ENCODE measurements at regions not wholly inside any gene's neighbourhood (a gene's known extent, or its start where the extent isn't known, plus 50 kb on each side); places are given as distances from the start of the nearest gene placed in this dataset.

GRCh38 chr2:198654646-198655045 lies 803.1 kb downstream of the SATB2 start:
- peaks cover 0 to 3% (median 0%) of the 10 kb centered on the region in 3 donors for H3K27me3 ChIP-seq (ENCODE audit: control insufficient read depth in 3 of 3, insufficient read depth in 3 of 3, low read length in 2 of 3)
- DNase-seq (no peak), ATAC-seq (ENCODE audit: insufficient read depth, low FRiP score) (no peak)
- H3K4me1 ChIP-seq (ENCODE audit: control insufficient read depth in 5 of 5, insufficient read depth in 5 of 5, low read length in 5 of 5), result peaks cover 0 to 16% (median 0%) of the 10 kb centered on the region in 5 donors
- WGBS, 2 donors, result 84 to 90% methylated on average over 5 of the region's 5 CpGs
- no peaks in the 10 kb centered on the region for H3K36me3 ChIP-seq (ENCODE audit: control insufficient read depth in 4 of 4, insufficient read depth in 4 of 4, low read length in 4 of 4)
- no peak for TF ChIP-seq CTCF (IDR thresholded peaks at IDR 0.05; ENCODE audit: control extremely low read depth, extremely low read depth)
- no peak overlapping the region for H3K4me3 ChIP-seq
- no peaks in the 10 kb centered on the region for H3K9me3 ChIP-seq (ENCODE audit: control insufficient read depth in 4 of 4, insufficient read depth in 3 of 4, low read length in 3 of 4)
- H3K27ac ChIP-seq (ENCODE audit: low read depth in 1 of 2, low read length in 1 of 2), result no peak overlapping the region
- no peak overlapping the region for H3K9ac ChIP-seq (ENCODE audit: insufficient read depth in 1 of 2, low read length in 2 of 2)

- H3K27me3 ChIP-seq (ENCODE audit: control insufficient read depth in 3 of 3, insufficient read depth in 3 of 3, low read length in 2 of 3), result peaks cover 0 to 3% (median 0%) of the 10 kb centered on the region in 3 donors
Measured at GRCh38 chr2:198653311-198653710, 804.4 kb downstream of the SATB2 start.

DNA sequence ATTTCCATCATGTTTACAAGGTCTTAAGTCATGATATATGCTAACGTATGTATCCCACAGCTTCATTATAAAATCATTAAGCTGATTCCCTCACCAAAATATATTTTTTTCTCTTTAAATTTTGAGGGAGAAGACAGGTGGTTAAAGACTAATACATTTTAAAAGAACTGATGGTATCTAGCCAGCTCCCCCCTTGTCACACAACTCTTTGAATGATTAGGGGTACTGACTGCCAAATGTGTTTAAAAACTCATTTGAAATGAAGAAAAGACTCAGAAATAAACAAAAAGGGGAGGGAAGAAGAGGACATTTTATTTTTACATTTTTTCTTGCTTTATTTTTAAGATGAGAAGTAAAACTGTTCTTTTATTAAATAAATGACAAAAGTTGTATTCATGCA lies 805.3 kb downstream of the SATB2 start:
- Histone ChIP-seq H3K4me3 (no peak overlapping the region), H3K36me3 (ENCODE audit: control insufficient read depth in 4 of 4, insufficient read depth in 4 of 4, low read length in 4 of 4) (no peaks in the 10 kb centered on the region), H3K4me1 (ENCODE audit: control insufficient read depth in 5 of 5, insufficient read depth in 5 of 5, low read length in 5 of 5) (peaks cover 0 to 4% (median 0%) of the 10 kb centered on the region in 5 donors), H3K9ac (ENCODE audit: insufficient read depth in 1 of 2, low read length in 2 of 2) (no peak overlapping the region), H3K27ac (ENCODE audit: low read depth in 1 of 2, low read length in 1 of 2) (no peak overlapping the region), H3K9me3 (ENCODE audit: control insufficient read depth in 4 of 4, insufficient read depth in 3 of 4, low read length in 3 of 4) (no peaks in the 10 kb centered on the region), H3K27me3 (ENCODE audit: control insufficient read depth in 3 of 3, insufficient read depth in 3 of 3, low read length in 2 of 3) (peaks cover 0 to 3% (median 0%) of the 10 kb centered on the region in 3 donors)
- ATAC-seq (ENCODE audit: insufficient read depth, low FRiP score), result no peak
- DNase-seq, result no peak
- no peak for TF ChIP-seq CTCF (IDR thresholded peaks at IDR 0.05; ENCODE audit: control extremely low read depth, extremely low read depth)
- WGBS, 2 donors, result 82 to 83% methylated on average over 1 of the region's 1 CpG

More at GRCh38 chr2:198653311-198653710, 804.4 kb downstream of the SATB2 start:
- H3K4me3 ChIP-seq, result no peak overlapping the region
- 72 to 80% methylated on average over 2 of the region's 2 CpGs for WGBS, 2 donors
- TF ChIP-seq CTCF (IDR thresholded peaks at IDR 0.05; ENCODE audit: control extremely low read depth, extremely low read depth), result no peak
- DNase-seq (no peak), ATAC-seq (ENCODE audit: insufficient read depth, low FRiP score) (no peak)
- no peaks in the 10 kb centered on the region for H3K9me3 ChIP-seq (ENCODE audit: control insufficient read depth in 4 of 4, insufficient read depth in 3 of 4, low read length in 3 of 4)
- H3K4me1 ChIP-seq (ENCODE audit: control insufficient read depth in 5 of 5, insufficient read depth in 5 of 5, low read length in 5 of 5), result peaks cover 0 to 4% (median 0%) of the 10 kb centered on the region in 5 donors
- no peak overlapping the region for H3K27ac ChIP-seq (ENCODE audit: low read depth in 1 of 2, low read length in 1 of 2)
- H3K36me3 ChIP-seq (ENCODE audit: control insufficient read depth in 4 of 4, insufficient read depth in 4 of 4, low read length in 4 of 4), result no peaks in the 10 kb centered on the region
- H3K9ac ChIP-seq (ENCODE audit: insufficient read depth in 1 of 2, low read length in 2 of 2), result no peak overlapping the region

GRCh38 chr2:198645816-198646215 lies 811.9 kb downstream of the SATB2 start:
- TF ChIP-seq CTCF (IDR thresholded peaks at IDR 0.05; ENCODE audit: control extremely low read depth, extremely low read depth), result no peak
- H3K4me3 ChIP-seq, result no peak overlapping the region
- no peaks in the 10 kb centered on the region for H3K36me3 ChIP-seq (ENCODE audit: control insufficient read depth in 4 of 4, insufficient read depth in 4 of 4, low read length in 4 of 4)
- no peak overlapping the region for H3K27ac ChIP-seq (ENCODE audit: low read depth in 1 of 2, low read length in 1 of 2)
- no peaks in the 10 kb centered on the region for H3K9me3 ChIP-seq (ENCODE audit: control insufficient read depth in 4 of 4, insufficient read depth in 3 of 4, low read length in 3 of 4)
- ATAC-seq (ENCODE audit: insufficient read depth, low FRiP score) (no peak), DNase-seq (no peak)
- WGBS, 2 donors, result 93 to 96% methylated on average over 4 of the region's 4 CpGs
- H3K9ac ChIP-seq (ENCODE audit: insufficient read depth in 1 of 2, low read length in 2 of 2), result no peak overlapping the region
- no peaks in the 10 kb centered on the region for H3K27me3 ChIP-seq (ENCODE audit: control insufficient read depth in 3 of 3, insufficient read depth in 3 of 3, low read length in 2 of 3)
- H3K4me1 ChIP-seq (ENCODE audit: control insufficient read depth in 5 of 5, insufficient read depth in 5 of 5, low read length in 5 of 5), result peaks cover 0 to under 1% (median 0%) of the 10 kb centered on the region in 5 donors
